ENCODE measurements at regions not wholly inside any gene's neighbourhood (a gene's known extent, or its start where the extent isn't known, plus 50 kb on each side); places are given as distances from the start of the nearest gene placed in this dataset.

GRCh38 chr11:115112754-115113153 lies 391.5 kb downstream of the CADM1 start:
- ATAC-seq (no peak), DNase-seq (no peak)
- intact Hi-C loops (cut with DNase I) = no loop called here
- Histone ChIP-seq H3K27ac (no peak overlapping the region), H3K9me3 (no peaks in the 10 kb centered on the region), H3K36me3 (no peaks in the 10 kb centered on the region), H3K4me1 (no peaks in the 10 kb centered on the region), H3K4me3 (no peak overlapping the region), H3K27me3 (no peaks in the 10 kb centered on the region)
- TF ChIP-seq CTCF (IDR thresholded peaks at IDR 0.05) = no peak

GRCh38 chr11:115117956-115118493 lies 386.2 kb downstream of the CADM1 start:
- H3K4me3 ChIP-seq = no peak overlapping the region
- ATAC-seq (no peak), DNase-seq (no peak)
- H3K27me3 ChIP-seq = no peaks in the 10 kb centered on the region
- H3K36me3 ChIP-seq = no peaks in the 10 kb centered on the region
- no peaks in the 10 kb centered on the region for H3K9me3 ChIP-seq
- no peak overlapping the region for H3K27ac ChIP-seq
- no peaks in the 10 kb centered on the region for H3K4me1 ChIP-seq
- no peak for TF ChIP-seq CTCF (IDR thresholded peaks at IDR 0.05)
- intact Hi-C loops (cut with DNase I) = no loop called here

GRCh38 chr11:115119146-115119545 lies 385.1 kb downstream of the CADM1 start:
- Histone ChIP-seq H3K27ac (no peak overlapping the region), H3K9me3 (no peaks in the 10 kb centered on the region), H3K27me3 (no peaks in the 10 kb centered on the region), H3K4me1 (no peaks in the 10 kb centered on the region), H3K36me3 (no peaks in the 10 kb centered on the region), H3K4me3 (no peak overlapping the region)
- ATAC-seq (no peak), DNase-seq (no peak)
- intact Hi-C loops (cut with DNase I) = no loop called here
- no peak for TF ChIP-seq CTCF (IDR thresholded peaks at IDR 0.05)
